Suprapubic skin (tissue), 4 donors: ENCODE measurements at regions not wholly inside any gene's neighbourhood (a gene's known extent, or its start where the extent isn't known, plus 50 kb on each side); places are given as distances from the start of the nearest gene placed in this dataset.

Experiments
- DNase-seq, 2 donors: peaks; one replicate each; pipeline ENCODE4 v3.0.0-alpha.2; 2019; ENCODE audit warnings: low spot score in 2 of 2
- H3K27ac ChIP-seq: fragments of 200-600 bp; sonication (generic); one replicate; pipeline ENCODE4 v1.5.1; 2019
- H3K27me3 ChIP-seq: fragments of 200-600 bp; sonication (generic); one replicate; pipeline ENCODE4 v1.5.1; 2019
- H3K36me3 ChIP-seq: fragments of 200-600 bp; sonication (generic); one replicate; pipeline ENCODE4 v1.5.1; 2019
- H3K4me1 ChIP-seq: fragments of 200-600 bp; sonication (generic); one replicate; pipeline ENCODE4 v1.5.1; 2019
- H3K4me3 ChIP-seq: fragments of 200-600 bp; sonication (generic); one replicate; pipeline ENCODE4 v1.5.1; 2019; ENCODE audit warnings: mild to moderate bottlenecking
- H3K9me3 ChIP-seq: fragments of 200-600 bp; sonication (generic); one replicate; pipeline ENCODE4 v1.5.1; 2019
- CTCF ChIP-seq, 2 donors: fragments of 200-600 bp in 1 of 2; fragments of 450-650 bp in 1 of 2; sonication (generic) in 1 of 2; IDR thresholded peaks; one replicate each; pipeline ENCODE4 v1.5.1; 2016 to 2019; ENCODE audit warnings: antibody characterized with exemption in 2 of 2, mild to moderate bottlenecking in 1 of 2, moderate library complexity in 1 of 2
- EP300 ChIP-seq: sonication (generic); formaldehyde crosslinking; IDR thresholded peaks from one replicate; pipeline ENCODE4 v1.6.1; 2017; ENCODE audit warnings: antibody characterized with exemption
- POLR2A ChIP-seq, 2 donors: fragments of 450-650 bp; IDR thresholded peaks; one replicate each; pipeline ENCODE4 v1.6.1; 2017; ENCODE audit warnings: antibody characterized with exemption in 2 of 2, mild to moderate bottlenecking in 2 of 2, moderate library complexity in 2 of 2
- POLR2AphosphoS5 ChIP-seq, 3 donors: sonication (generic); formaldehyde crosslinking; IDR thresholded peaks; one replicate each; pipeline ENCODE4 v1.6.1; 2017; ENCODE audit warnings: antibody characterized with exemption in 3 of 3
- WGBS: methylation state at CpG from one replicate; pipeline ENCODE4 v1.1.5; 2018; 5-methylcytosine and 5-hydroxymethylcytosine counted together

GRCh38 chr4:27360131-27360530, 499.5 kb downstream of the STIM2 start:
- H3K4me3 ChIP-seq = no peak overlapping the region
- 76% methylated on average over 1 of the region's 1 CpG for WGBS
- no peaks in the 10 kb centered on the region for H3K4me1 ChIP-seq
- H3K27me3 ChIP-seq = no peaks in the 10 kb centered on the region
- H3K27ac ChIP-seq = no peak overlapping the region
- no peak for DNase-seq
- TF ChIP-seq POLR2A (IDR thresholded peaks at IDR 0.05) (no peak), POLR2AphosphoS5 (IDR thresholded peaks at IDR 0.05) (no peak)
- no peaks in the 10 kb centered on the region for H3K9me3 ChIP-seq
- H3K36me3 ChIP-seq = no peaks in the 10 kb centered on the region

GRCh38 chr4:27360790-27361267, 500.2 kb downstream of the STIM2 start:
- WGBS = 27% methylated on average over 7 of the region's 7 CpGs
- no peak overlapping the region for H3K4me3 ChIP-seq
- no peak overlapping the region for H3K27ac ChIP-seq
- DNase-seq = no peak
- no peaks in the 10 kb centered on the region for H3K27me3 ChIP-seq
- TF ChIP-seq EP300 = no peak
- H3K9me3 ChIP-seq = no peaks in the 10 kb centered on the region
- no peaks in the 10 kb centered on the region for H3K4me1 ChIP-seq
- no peaks in the 10 kb centered on the region for H3K36me3 ChIP-seq

- no peak for DNase-seq
- Histone ChIP-seq H3K27me3 (no peaks in the 10 kb centered on the region), H3K9me3 (no peaks in the 10 kb centered on the region), H3K4me3 (no peak overlapping the region), H3K27ac (no peak overlapping the region), H3K4me1 (no peaks in the 10 kb centered on the region), H3K36me3 (no peaks in the 10 kb centered on the region)
- WGBS = 93% methylated on average over 6 of the region's 6 CpGs
- TF ChIP-seq POLR2A (IDR thresholded peaks at IDR 0.05) (no peak), POLR2AphosphoS5 (IDR thresholded peaks at IDR 0.05) (no peak), CTCF (IDR thresholded peaks at IDR 0.05) (no peak), EP300 (no peak)
Measured at GRCh38 chr4:27364509-27364908, 503.9 kb downstream of the STIM2 start.

GRCh38 chr4:27366104-27366823, 505.6 kb downstream of the STIM2 start:
- TF ChIP-seq POLR2AphosphoS5 (IDR thresholded peaks at IDR 0.05) (no peak), CTCF (IDR thresholded peaks at IDR 0.05) (no peak), POLR2A (IDR thresholded peaks at IDR 0.05) (no peak), EP300 (no peak)
- H3K27ac ChIP-seq = no peak overlapping the region
- H3K9me3 ChIP-seq = no peaks in the 10 kb centered on the region
- H3K36me3 ChIP-seq = no peaks in the 10 kb centered on the region
- no peaks in the 10 kb centered on the region for H3K4me1 ChIP-seq
- WGBS = 44% methylated on average over 2 of the region's 2 CpGs
- no peaks in the 10 kb centered on the region for H3K27me3 ChIP-seq
- no peak overlapping the region for H3K4me3 ChIP-seq
- DNase-seq = no peak

GRCh38 chr4:27368781-27369180, 508.1 kb downstream of the STIM2 start:
- no peak for TF ChIP-seq EP300
- no peak for TF ChIP-seq POLR2AphosphoS5 (IDR thresholded peaks at IDR 0.05)
- no peak for TF ChIP-seq CTCF (IDR thresholded peaks at IDR 0.05)
- no peak for TF ChIP-seq POLR2A (IDR thresholded peaks at IDR 0.05)
- no peaks in the 10 kb centered on the region for H3K9me3 ChIP-seq
- H3K4me1 ChIP-seq = no peaks in the 10 kb centered on the region
- H3K27ac ChIP-seq = no peak overlapping the region
- no peak overlapping the region for H3K4me3 ChIP-seq
- DNase-seq = no peak
- 67% methylated on average over 1 of the region's 1 CpG for WGBS
- no peaks in the 10 kb centered on the region for H3K27me3 ChIP-seq
- no peaks in the 10 kb centered on the region for H3K36me3 ChIP-seq

GRCh38 chr4:27381815-27382214, 521.2 kb downstream of the STIM2 start:
- Histone ChIP-seq H3K9me3 (no peaks in the 10 kb centered on the region), H3K4me3 (no peak overlapping the region), H3K27ac (no peak overlapping the region), H3K36me3 (no peaks in the 10 kb centered on the region), H3K4me1 (no peaks in the 10 kb centered on the region), H3K27me3 (no peaks in the 10 kb centered on the region)
- 89% methylated on average over 4 of the region's 4 CpGs for WGBS
- DNase-seq = no peak
- TF ChIP-seq EP300 (no peak), CTCF (IDR thresholded peaks at IDR 0.05) (no peak), POLR2A (IDR thresholded peaks at IDR 0.05) (no peak), POLR2AphosphoS5 (IDR thresholded peaks at IDR 0.05) (no peak)
